Uterus (tissue), 2 donors: ENCODE measurements at regions not wholly inside any gene's neighbourhood (a gene's known extent, or its start where the extent isn't known, plus 50 kb on each side); places are given as distances from the start of the nearest gene placed in this dataset.

Source experiments
- CTCF ChIP-seq, 4 experiments: fragments of 200-600 bp in 2 of 4; fragments of 450-650 bp in 2 of 4; sonication (generic) in 2 of 4; IDR thresholded peaks; one replicate each; pipeline ENCODE4 v1.5.1; 2016 to 2019; ENCODE audit warnings: antibody characterized with exemption in 4 of 4, mild to moderate bottlenecking in 2 of 4, moderate library complexity in 1 of 4
- POLR2A ChIP-seq, 2 donors: fragments of 450-650 bp; IDR thresholded peaks; one replicate each; pipeline ENCODE4 v1.6.1; 2016; ENCODE audit warnings: antibody characterized with exemption in 2 of 2, mild to moderate bottlenecking in 1 of 2, moderate library complexity in 1 of 2

DNA sequence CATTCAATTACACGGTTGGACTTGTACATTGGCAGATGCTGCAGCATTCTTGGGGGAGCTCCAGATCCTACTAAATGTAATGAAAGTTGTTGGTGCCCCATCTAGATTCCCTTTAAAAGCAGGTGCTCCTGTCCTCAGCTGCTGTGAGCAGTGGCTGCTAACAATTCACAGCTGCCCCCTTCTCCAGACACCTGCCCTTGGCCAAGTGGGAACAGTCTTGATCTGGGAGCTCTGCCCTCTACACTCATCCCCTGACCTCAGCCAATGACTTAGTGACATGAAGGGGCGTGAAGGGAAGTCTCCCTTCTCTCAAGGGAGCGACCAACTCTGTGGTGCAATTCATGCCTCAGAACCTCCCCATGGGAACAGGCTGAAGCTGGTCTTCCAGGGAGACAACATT lies 125.7 kb downstream of the EIF4E start:
- TF ChIP-seq CTCF (IDR thresholded peaks at IDR 0.05) (no peak), POLR2A (IDR thresholded peaks at IDR 0.05) (no peak)
